SU-DHL-6 (cell line): ENCODE measurements at regions not wholly inside any gene's neighbourhood (a gene's known extent, or its start where the extent isn't known, plus 50 kb on each side); places are given as distances from the start of the nearest gene placed in this dataset.

Experiments
- EZH2phosphoT487 ChIP-seq: fragments of 200-600 bp; sonication (generic), shearing (Covaris generic); conservative IDR thresholded peaks from 2 replicates; pipeline ENCODE4 v1.6.1; 2018; ENCODE audit warnings: mild to moderate bottlenecking, antibody characterized with exemption, low read length, moderate library complexity, mixed read lengths
- TF ChIP-seq, protein P1 (sequence below): fragments of 200-600 bp; sonication (generic); IDR thresholded peaks from one replicate; pipeline ENCODE4 v1.5.1; 2017; ENCODE audit warnings: antibody characterized with exemption, mild to moderate bottlenecking, low read length, moderate library complexity; ENCODE audit not compliant: insufficient read depth, poor library complexity, severe bottlenecking

DNA sequence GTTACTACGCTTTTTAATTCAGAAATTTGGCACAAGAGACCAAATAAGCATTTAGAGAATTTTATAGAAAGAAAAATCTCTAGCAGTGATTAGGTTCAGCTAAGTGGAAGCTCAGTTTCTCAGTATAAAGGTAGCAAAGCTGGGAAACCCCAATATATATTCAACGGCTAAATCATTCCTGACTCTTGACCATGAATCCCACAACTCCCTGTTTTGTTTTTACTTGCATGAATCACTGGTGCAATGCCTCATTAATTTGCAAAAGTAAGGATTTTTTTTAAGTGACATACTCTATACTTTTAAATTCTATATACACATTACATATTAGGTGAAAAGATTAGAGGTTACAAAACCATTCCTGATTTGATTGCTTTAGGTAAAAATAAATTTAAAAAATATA, 74.3 kb upstream of the PLEKHG7 start:
- TF ChIP-seq, protein P1, sequence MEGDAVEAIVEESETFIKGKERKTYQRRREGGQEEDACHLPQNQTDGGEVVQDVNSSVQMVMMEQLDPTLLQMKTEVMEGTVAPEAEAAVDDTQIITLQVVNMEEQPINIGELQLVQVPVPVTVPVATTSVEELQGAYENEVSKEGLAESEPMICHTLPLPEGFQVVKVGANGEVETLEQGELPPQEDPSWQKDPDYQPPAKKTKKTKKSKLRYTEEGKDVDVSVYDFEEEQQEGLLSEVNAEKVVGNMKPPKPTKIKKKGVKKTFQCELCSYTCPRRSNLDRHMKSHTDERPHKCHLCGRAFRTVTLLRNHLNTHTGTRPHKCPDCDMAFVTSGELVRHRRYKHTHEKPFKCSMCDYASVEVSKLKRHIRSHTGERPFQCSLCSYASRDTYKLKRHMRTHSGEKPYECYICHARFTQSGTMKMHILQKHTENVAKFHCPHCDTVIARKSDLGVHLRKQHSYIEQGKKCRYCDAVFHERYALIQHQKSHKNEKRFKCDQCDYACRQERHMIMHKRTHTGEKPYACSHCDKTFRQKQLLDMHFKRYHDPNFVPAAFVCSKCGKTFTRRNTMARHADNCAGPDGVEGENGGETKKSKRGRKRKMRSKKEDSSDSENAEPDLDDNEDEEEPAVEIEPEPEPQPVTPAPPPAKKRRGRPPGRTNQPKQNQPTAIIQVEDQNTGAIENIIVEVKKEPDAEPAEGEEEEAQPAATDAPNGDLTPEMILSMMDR, result no peak
- no peak for TF ChIP-seq EZH2phosphoT487
